Cardiac muscle cell (in vitro differentiated cells and primary cell): ENCODE measurements at regions not wholly inside any gene's neighbourhood (a gene's known extent, or its start where the extent isn't known, plus 50 kb on each side); places are given as distances from the start of the nearest gene placed in this dataset.

Experiments
- DNase-seq, 2 donors: peaks; one replicate each; pipeline versions ENCODE4 v3.0.0 to v3.0.0-alpha.2; 2010 to 2017; ENCODE audit warnings: low read depth in 1 of 2, low spot score in 1 of 2
- H3K27ac ChIP-seq: fragments of 200-600 bp; sonication (generic); 2 replicates; pipeline ENCODE4 v1.5.1; 2016
- H3K27me3 ChIP-seq: fragments of 200-600 bp; sonication (generic); 2 replicates; pipeline ENCODE4 v1.6.0; 2016; ENCODE audit warnings: control low read depth
- H3K36me3 ChIP-seq: fragments of 200-600 bp; sonication (generic); 2 replicates; pipeline ENCODE4 v1.5.1; 2016; ENCODE audit warnings: control low read depth
- H3K4me1 ChIP-seq: fragments of 200-600 bp; sonication (generic); 2 replicates; pipeline ENCODE4 v1.8.1; 2017; ENCODE audit warnings: low read depth, mild to moderate bottlenecking, mixed run types
- H3K4me3 ChIP-seq: fragments of 200-600 bp; sonication (generic); 2 replicates; pipeline ENCODE4 v1.5.1; 2016; ENCODE audit warnings: mild to moderate bottlenecking
- H3K9me3 ChIP-seq: fragments of 200-600 bp; sonication (generic); 2 replicates; pipeline ENCODE4 v1.5.1; 2017; ENCODE audit warnings: low read depth, mild to moderate bottlenecking, control low read depth
- TF ChIP-seq, protein P1 (sequence below): IDR thresholded peaks from 2 replicates; pipeline ENCODE4 v1.5.1; 2012; ENCODE audit warnings: low read depth, mild to moderate bottlenecking, low read length

GRCh38 chr11:115577701-115578100, 73.5 kb upstream of the CADM1 start:
- Histone ChIP-seq H3K27me3 (no peaks in the 10 kb centered on the region), H3K4me1 (peaks cover 23% of the 10 kb centered on the region), H3K4me3 (no peak overlapping the region), H3K27ac (no peak overlapping the region), H3K36me3 (no peaks in the 10 kb centered on the region), H3K9me3 (no peaks in the 10 kb centered on the region)
- no peak for DNase-seq
- TF ChIP-seq, protein P1, sequence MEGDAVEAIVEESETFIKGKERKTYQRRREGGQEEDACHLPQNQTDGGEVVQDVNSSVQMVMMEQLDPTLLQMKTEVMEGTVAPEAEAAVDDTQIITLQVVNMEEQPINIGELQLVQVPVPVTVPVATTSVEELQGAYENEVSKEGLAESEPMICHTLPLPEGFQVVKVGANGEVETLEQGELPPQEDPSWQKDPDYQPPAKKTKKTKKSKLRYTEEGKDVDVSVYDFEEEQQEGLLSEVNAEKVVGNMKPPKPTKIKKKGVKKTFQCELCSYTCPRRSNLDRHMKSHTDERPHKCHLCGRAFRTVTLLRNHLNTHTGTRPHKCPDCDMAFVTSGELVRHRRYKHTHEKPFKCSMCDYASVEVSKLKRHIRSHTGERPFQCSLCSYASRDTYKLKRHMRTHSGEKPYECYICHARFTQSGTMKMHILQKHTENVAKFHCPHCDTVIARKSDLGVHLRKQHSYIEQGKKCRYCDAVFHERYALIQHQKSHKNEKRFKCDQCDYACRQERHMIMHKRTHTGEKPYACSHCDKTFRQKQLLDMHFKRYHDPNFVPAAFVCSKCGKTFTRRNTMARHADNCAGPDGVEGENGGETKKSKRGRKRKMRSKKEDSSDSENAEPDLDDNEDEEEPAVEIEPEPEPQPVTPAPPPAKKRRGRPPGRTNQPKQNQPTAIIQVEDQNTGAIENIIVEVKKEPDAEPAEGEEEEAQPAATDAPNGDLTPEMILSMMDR: no peak

GRCh38 chr11:115576606-115577380, 72.6 kb upstream of the CADM1 start:
- Histone ChIP-seq H3K4me1 (peaks cover 17% of the 10 kb centered on the region), H3K36me3 (no peaks in the 10 kb centered on the region), H3K27me3 (no peaks in the 10 kb centered on the region), H3K9me3 (no peaks in the 10 kb centered on the region), H3K4me3 (no peak overlapping the region), H3K27ac (no peak overlapping the region)
- TF ChIP-seq, protein P1: no peak
- DNase-seq: no peak

DNA sequence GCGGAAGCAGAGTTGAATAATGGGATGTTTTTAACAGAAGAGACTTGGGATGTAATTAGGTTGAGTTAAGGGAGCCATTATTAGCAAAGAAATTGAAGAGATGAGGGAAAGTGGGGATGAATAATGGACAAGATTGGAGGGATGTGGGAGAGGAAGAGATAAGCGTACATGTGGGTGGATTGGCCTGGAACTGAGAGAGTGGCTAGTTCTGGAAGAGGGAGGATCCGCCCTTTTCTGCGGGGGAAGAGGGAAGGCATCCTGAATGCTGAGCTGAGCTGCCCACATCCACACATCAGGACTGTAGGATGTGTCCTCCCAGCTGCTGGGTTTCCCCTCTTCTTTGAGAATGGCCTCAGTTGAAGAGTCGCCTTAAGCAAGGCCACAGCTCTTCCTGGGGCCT, 68.3 kb upstream of the CADM1 start:
- H3K4me3 ChIP-seq: no peak overlapping the region
- H3K4me1 ChIP-seq: no peaks in the 10 kb centered on the region
- no peaks in the 10 kb centered on the region for H3K36me3 ChIP-seq
- DNase-seq: no peak
- peaks cover 4% of the 10 kb centered on the region for H3K27me3 ChIP-seq
- H3K9me3 ChIP-seq: no peaks in the 10 kb centered on the region
- no peak overlapping the region for H3K27ac ChIP-seq
- TF ChIP-seq, protein P1: no peak

DNA sequence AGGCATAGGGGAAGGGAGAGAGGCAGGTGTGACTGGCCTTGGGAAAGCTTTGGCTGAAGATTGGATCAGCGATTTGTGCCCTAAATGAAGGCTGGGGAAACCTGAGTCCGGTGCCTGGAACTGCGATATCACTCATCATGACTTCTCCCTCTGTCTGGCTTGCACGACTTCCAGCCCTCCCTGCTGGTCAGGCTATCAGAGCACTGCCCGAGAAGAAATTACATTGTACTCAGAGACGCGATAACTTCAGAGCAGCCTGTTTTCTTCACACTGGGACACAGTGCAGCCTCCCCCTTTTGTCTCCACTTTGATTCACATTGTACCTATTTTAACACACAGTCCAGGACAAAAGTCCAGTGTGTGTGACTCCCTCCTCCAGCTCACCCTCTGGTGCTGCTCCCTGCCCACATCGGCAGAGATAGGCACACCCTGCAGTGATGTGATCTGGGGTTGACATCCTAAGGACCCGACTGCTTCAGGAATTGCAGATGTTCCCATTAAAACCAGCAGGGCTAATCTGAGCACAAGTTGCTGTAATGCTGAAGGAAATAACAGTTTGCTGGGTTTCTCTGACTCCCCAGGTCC, 62.1 kb upstream of the CADM1 start:
- H3K36me3 ChIP-seq: no peaks in the 10 kb centered on the region
- no peak for DNase-seq
- H3K4me1 ChIP-seq: no peaks in the 10 kb centered on the region
- H3K27ac ChIP-seq: no peak overlapping the region
- no peaks in the 10 kb centered on the region for H3K9me3 ChIP-seq
- TF ChIP-seq, protein P1: no peak
- H3K4me3 ChIP-seq: no peak overlapping the region
- peaks cover 4% of the 10 kb centered on the region for H3K27me3 ChIP-seq

GRCh38 chr11:115564851-115565250, 60.6 kb upstream of the CADM1 start:
- TF ChIP-seq, protein P1: no peak
- Histone ChIP-seq H3K36me3 (no peaks in the 10 kb centered on the region), H3K27ac (no peak overlapping the region), H3K4me1 (no peaks in the 10 kb centered on the region), H3K9me3 (no peaks in the 10 kb centered on the region), H3K4me3 (no peak overlapping the region), H3K27me3 (peaks cover 4% of the 10 kb centered on the region)
- DNase-seq: no peak
